Transverse colon (tissue), 4 donors: ENCODE measurements at regions not wholly inside any gene's neighbourhood (a gene's known extent, or its start where the extent isn't known, plus 50 kb on each side); places are given as distances from the start of the nearest gene placed in this dataset.

Experiments used
- DNase-seq: peaks from one replicate; pipeline ENCODE4 v3.0.0-alpha.2; 2019
- H3K27ac ChIP-seq, 4 donors: fragments of 200-600 bp; sonication (generic); 2 replicates each; pipeline ENCODE4 v1.5.1; 2016 to 2018; ENCODE audit warnings: inconsistent platforms in 4 of 4
- H3K27me3 ChIP-seq: fragments of 200-600 bp; sonication (generic); 2 replicates; pipeline ENCODE4 v1.5.1; 2017; ENCODE audit warnings: inconsistent platforms
- H3K36me3 ChIP-seq, 4 donors: fragments of 200-600 bp; sonication (generic); 2 replicates each; pipeline ENCODE4 v1.5.1; 2017 to 2019; ENCODE audit warnings: inconsistent platforms in 4 of 4
- H3K4me1 ChIP-seq, 4 donors: fragments of 200-600 bp; sonication (generic); 2 replicates each; pipeline ENCODE4 v1.5.1; 2017 to 2020; ENCODE audit warnings: inconsistent platforms in 4 of 4
- H3K4me3 ChIP-seq, 4 donors: fragments of 200-600 bp; sonication (generic); 1 replicate in 1 of 4; 2 replicates in 3 of 4; pipeline versions ENCODE4 v1.5.1 to v1.6.1; 2017 to 2019; ENCODE audit warnings: inconsistent platforms in 4 of 4
- H3K9me3 ChIP-seq, 2 donors: fragments of 200-600 bp; sonication (generic); 2 replicates each; pipeline ENCODE4 v1.5.1; 2017 to 2019; ENCODE audit warnings: inconsistent platforms in 2 of 2
- CTCF ChIP-seq, 5 experiments: fragments of 200-600 bp in 3 of 5; fragments of 450-650 bp in 2 of 5; sonication (generic) in 3 of 5; IDR thresholded peaks; 1 replicate in 2 of 5; 2 replicates in 3 of 5; pipeline ENCODE4 v1.5.1; 2016 to 2017; ENCODE audit warnings: antibody characterized with exemption in 5 of 5, inconsistent platforms in 3 of 5, mild to moderate bottlenecking in 2 of 5, moderate library complexity in 1 of 5
- EP300 ChIP-seq: sonication (generic); formaldehyde crosslinking; IDR thresholded peaks from one replicate; pipeline ENCODE4 v1.6.1; 2017; ENCODE audit warnings: antibody characterized with exemption, low read depth
- POLR2A ChIP-seq: fragments of 450-650 bp; IDR thresholded peaks from one replicate; pipeline ENCODE4 v1.6.1; 2016; ENCODE audit warnings: antibody characterized with exemption, mild to moderate bottlenecking, moderate library complexity
- POLR2AphosphoS5 ChIP-seq, 3 donors: sonication (generic); formaldehyde crosslinking; IDR thresholded peaks; one replicate each; pipeline ENCODE4 v1.6.1; 2016; ENCODE audit warnings: antibody characterized with exemption in 3 of 3
- whole genome bisulfite sequencing, 2 donors: methylation state at CpG; one replicate each; pipeline ENCODE4 v1.1.5; 2018; ENCODE audit warnings: low coverage in 1 of 2; 5-methylcytosine and 5-hydroxymethylcytosine counted together
- in situ Hi-C, 4 donors: fragments of 200-750 bp; cut with MboI; loops; one replicate each; pipeline versions ENCODE4 v1.15.0 to v1.15.1; 2017; ENCODE audit warnings: low sequenced_read_pairs in 3 of 4, low pct_ligation_motif_present in 1 of 4, low pct_unique_long_range_greater_than_20kb in 1 of 4
- intact Hi-C: fragments of 100-400 bp; cut with DNase I; formaldehyde crosslinking; loops from one replicate; pipeline ENCODE4 v1.15.1; 2023; ENCODE audit warnings: low total_unique reads

GRCh38 chr20:61066526-61066925 is 185.5 kb upstream of the CDH4 start:
- Histone ChIP-seq H3K4me3 (no peak overlapping the region), H3K27ac (no peak overlapping the region), H3K4me1 (no peaks in the 10 kb centered on the region), H3K27me3 (no peaks in the 10 kb centered on the region), H3K9me3 (no peaks in the 10 kb centered on the region), H3K36me3 (no peaks in the 10 kb centered on the region)
- TF ChIP-seq EP300 (no peak), POLR2AphosphoS5 (IDR thresholded peaks at IDR 0.05) (no peak), CTCF (IDR thresholded peaks at IDR 0.05) (no peak), POLR2A (no peak)
- no peak for DNase-seq
- intact Hi-C loops, result no loop called here
- 80 to 89% methylated on average over 12 to 13 of the region's 13 CpGs for WGBS, 2 donors
- in situ Hi-C loops, result no loop called here

- H3K4me3 ChIP-seq, result no peak overlapping the region
- no peak for TF ChIP-seq EP300
- no peak for TF ChIP-seq CTCF (IDR thresholded peaks at IDR 0.05)
- TF ChIP-seq POLR2A, result no peak
- TF ChIP-seq POLR2AphosphoS5 (IDR thresholded peaks at IDR 0.05), result no peak
- no peaks in the 10 kb centered on the region for H3K36me3 ChIP-seq
- H3K4me1 ChIP-seq, result no peaks in the 10 kb centered on the region
- 74% methylated on average over 8 of the region's 9 CpGs; no CpG with 5 or more reads in 1 of the 2 donors for WGBS, 2 donors
- no peaks in the 10 kb centered on the region for H3K9me3 ChIP-seq
- in situ Hi-C loops, result no loop called here
- no peak overlapping the region for H3K27ac ChIP-seq
- no peaks in the 10 kb centered on the region for H3K27me3 ChIP-seq
- DNase-seq, result no peak
- intact Hi-C loops, result no loop called here
Measured at GRCh38 chr20:61067221-61067620, 184.8 kb upstream of the CDH4 start.

- Histone ChIP-seq H3K27ac (no peak overlapping the region), H3K27me3 (no peaks in the 10 kb centered on the region), H3K4me3 (no peak overlapping the region), H3K4me1 (no peaks in the 10 kb centered on the region), H3K36me3 (no peaks in the 10 kb centered on the region), H3K9me3 (no peaks in the 10 kb centered on the region)
- in situ Hi-C loops, result no loop called here
- TF ChIP-seq POLR2A (no peak), POLR2AphosphoS5 (IDR thresholded peaks at IDR 0.05) (no peak), CTCF (IDR thresholded peaks at IDR 0.05) (no peak), EP300 (no peak)
- intact Hi-C loops, result no loop called here
- no peak for DNase-seq
- WGBS, 2 donors, result 50 to 65% methylated on average over 2 to 6 of the region's 6 CpGs
Measured at GRCh38 chr20:61072398-61072797, 179.7 kb upstream of the CDH4 start.

- intact Hi-C loops, result no loop called here
- in situ Hi-C loops, result no loop called here
- Histone ChIP-seq H3K27me3 (no peaks in the 10 kb centered on the region), H3K9me3 (no peaks in the 10 kb centered on the region), H3K4me1 (no peaks in the 10 kb centered on the region), H3K36me3 (no peaks in the 10 kb centered on the region), H3K4me3 (no peak overlapping the region), H3K27ac (no peak overlapping the region)
- TF ChIP-seq EP300, result no peak
- no peak for TF ChIP-seq CTCF (IDR thresholded peaks at IDR 0.05)
- no peak for TF ChIP-seq POLR2A
- no peak for TF ChIP-seq POLR2AphosphoS5 (IDR thresholded peaks at IDR 0.05)
- 89 to 91% methylated on average over 4 to 6 of the region's 6 CpGs for WGBS, 2 donors
- DNase-seq, result no peak
Measured at GRCh38 chr20:61073376-61073775, 178.7 kb upstream of the CDH4 start.
